OCI-LY1 (cell line): ENCODE measurements at regions not wholly inside any gene's neighbourhood (a gene's known extent, or its start where the extent isn't known, plus 50 kb on each side); places are given as distances from the start of the nearest gene placed in this dataset.

Experiments used
- EZH2 ChIP-seq: fragments of 200-600 bp; sonication (generic), shearing (Covaris generic); IDR thresholded peaks from 2 replicates; pipeline ENCODE4 v1.8.0; 2017; ENCODE audit warnings: borderline replicate concordance, mixed run types, mild to moderate bottlenecking, antibody characterized with exemption, low read length, moderate library complexity, mixed read lengths
- TF ChIP-seq, protein P1 (sequence below): fragments of 200-600 bp; sonication (generic), shearing (Covaris generic); IDR thresholded peaks from 2 replicates; pipeline ENCODE4 v1.5.1; 2017; ENCODE audit warnings: mild to moderate bottlenecking, antibody characterized with exemption, low read length, moderate library complexity, mixed read lengths

GRCh38 chr11:91791171-91791468 lies 433.5 kb upstream of the FAT3 start:
- TF ChIP-seq, protein P1, sequence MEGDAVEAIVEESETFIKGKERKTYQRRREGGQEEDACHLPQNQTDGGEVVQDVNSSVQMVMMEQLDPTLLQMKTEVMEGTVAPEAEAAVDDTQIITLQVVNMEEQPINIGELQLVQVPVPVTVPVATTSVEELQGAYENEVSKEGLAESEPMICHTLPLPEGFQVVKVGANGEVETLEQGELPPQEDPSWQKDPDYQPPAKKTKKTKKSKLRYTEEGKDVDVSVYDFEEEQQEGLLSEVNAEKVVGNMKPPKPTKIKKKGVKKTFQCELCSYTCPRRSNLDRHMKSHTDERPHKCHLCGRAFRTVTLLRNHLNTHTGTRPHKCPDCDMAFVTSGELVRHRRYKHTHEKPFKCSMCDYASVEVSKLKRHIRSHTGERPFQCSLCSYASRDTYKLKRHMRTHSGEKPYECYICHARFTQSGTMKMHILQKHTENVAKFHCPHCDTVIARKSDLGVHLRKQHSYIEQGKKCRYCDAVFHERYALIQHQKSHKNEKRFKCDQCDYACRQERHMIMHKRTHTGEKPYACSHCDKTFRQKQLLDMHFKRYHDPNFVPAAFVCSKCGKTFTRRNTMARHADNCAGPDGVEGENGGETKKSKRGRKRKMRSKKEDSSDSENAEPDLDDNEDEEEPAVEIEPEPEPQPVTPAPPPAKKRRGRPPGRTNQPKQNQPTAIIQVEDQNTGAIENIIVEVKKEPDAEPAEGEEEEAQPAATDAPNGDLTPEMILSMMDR = no peak
- no peak for TF ChIP-seq EZH2
